ENCODE measurements at regions not wholly inside any gene's neighbourhood (a gene's known extent, or its start where the extent isn't known, plus 50 kb on each side); places are given as distances from the start of the nearest gene placed in this dataset.

- no peak overlapping the region for H3K4me3 ChIP-seq (ENCODE audit: control insufficient read depth, low read depth, low read length)
- no peak for DNase-seq (ENCODE audit: low read depth)
- no peak for TF ChIP-seq CTCF (IDR thresholded peaks at IDR 0.05; ENCODE audit: control insufficient read depth, insufficient read depth, low read depth, low read length, missing control alignments)
These were observed 548.5 kb downstream of the MTRR start for GRCh38 chr5:8417316-8418048.

GRCh38 chr5:8418049-8418426 lies 549.1 kb downstream of the MTRR start:
- H3K4me3 ChIP-seq (ENCODE audit: control insufficient read depth, low read depth, low read length) = no peak overlapping the region

GRCh38 chr5:8429778-8430758 lies 561.1 kb downstream of the MTRR start:
- TF ChIP-seq CTCF (IDR thresholded peaks at IDR 0.05; ENCODE audit: control insufficient read depth, insufficient read depth, low read depth, low read length, missing control alignments) = no peak
- DNase-seq (ENCODE audit: low read depth) = no peak
- H3K4me3 ChIP-seq (ENCODE audit: control insufficient read depth, low read depth, low read length) = no peak overlapping the region

More at GRCh38 chr5:8418049-8418426, 549.1 kb downstream of the MTRR start:
- no peak for TF ChIP-seq CTCF (IDR thresholded peaks at IDR 0.05; ENCODE audit: control insufficient read depth, insufficient read depth, low read depth, low read length, missing control alignments)
- no peak for DNase-seq (ENCODE audit: low read depth)

- DNase-seq (ENCODE audit: low read depth) = no peak
- TF ChIP-seq CTCF (IDR thresholded peaks at IDR 0.05; ENCODE audit: control insufficient read depth, insufficient read depth, low read depth, low read length, missing control alignments) = no peak
- no peak overlapping the region for H3K4me3 ChIP-seq (ENCODE audit: control insufficient read depth, low read depth, low read length)
These were observed 565.6 kb downstream of the MTRR start for GRCh38 chr5:8434501-8434900.

- TF ChIP-seq CTCF (IDR thresholded peaks at IDR 0.05; ENCODE audit: control insufficient read depth, insufficient read depth, low read depth, low read length, missing control alignments) = no peak
- no peak for DNase-seq (ENCODE audit: low read depth)
- H3K4me3 ChIP-seq (ENCODE audit: control insufficient read depth, low read depth, low read length) = no peak overlapping the region
These were observed 568.0 kb downstream of the MTRR start for GRCh38 chr5:8436924-8437323.

- H3K4me3 ChIP-seq (ENCODE audit: control insufficient read depth, low read depth, low read length) = no peak overlapping the region
- DNase-seq (ENCODE audit: low read depth) = no peak
- TF ChIP-seq CTCF (IDR thresholded peaks at IDR 0.05; ENCODE audit: control insufficient read depth, insufficient read depth, low read depth, low read length, missing control alignments) = no peak
These were observed 576.2 kb downstream of the MTRR start for GRCh38 chr5:8445139-8445538.
